Uterus (tissue), 3 donors: ENCODE measurements at regions not wholly inside any gene's neighbourhood (a gene's known extent, or its start where the extent isn't known, plus 50 kb on each side); places are given as distances from the start of the nearest gene placed in this dataset.

Source experiments
- DNase-seq, 2 donors: peaks; one replicate each; pipeline ENCODE4 v3.0.0-alpha.2; 2019 to 2020
- H3K27ac ChIP-seq, 2 donors: fragments of 200-600 bp; sonication (generic); 1 replicate in 1 of 2; 2 replicates in 1 of 2; pipeline ENCODE4 v1.5.1; 2016 to 2018
- H3K27me3 ChIP-seq, 2 donors: fragments of 200-600 bp; sonication (generic); one replicate each; pipeline ENCODE4 v1.5.1; 2018 to 2019; ENCODE audit warnings: control low read depth in 1 of 2
- H3K36me3 ChIP-seq, 2 donors: fragments of 200-600 bp; sonication (generic); one replicate each; pipeline ENCODE4 v1.5.1; 2019; ENCODE audit warnings: control low read depth in 1 of 2
- H3K4me1 ChIP-seq, 2 donors: fragments of 200-600 bp; sonication (generic); one replicate each; pipeline ENCODE4 v1.5.1; 2018 to 2019; ENCODE audit warnings: control low read depth in 1 of 2
- H3K4me3 ChIP-seq, 2 donors: fragments of 200-600 bp; sonication (generic); 1 replicate in 1 of 2; 2 replicates in 1 of 2; pipeline ENCODE4 v1.5.1; 2018 to 2019; ENCODE audit warnings: mild to moderate bottlenecking in 1 of 2
- H3K9me3 ChIP-seq, 2 donors: fragments of 200-600 bp; sonication (generic); one replicate each; pipeline ENCODE4 v1.5.1; 2019; ENCODE audit warnings: control low read depth in 1 of 2
- POLR2A ChIP-seq, 2 donors: fragments of 450-650 bp; IDR thresholded peaks; one replicate each; pipeline ENCODE4 v1.6.1; 2016; ENCODE audit warnings: antibody characterized with exemption in 2 of 2, mild to moderate bottlenecking in 1 of 2, moderate library complexity in 1 of 2
- intact Hi-C: fragments of 100-400 bp; cut with DNase I; formaldehyde crosslinking; loops from one replicate; pipeline ENCODE4 v1.15.1; 2023; ENCODE audit warnings: low total_unique reads
- TF ChIP-seq, protein P1 (sequence below), 4 experiments: fragments of 200-600 bp in 2 of 4; fragments of 450-650 bp in 2 of 4; sonication (generic) in 2 of 4; IDR thresholded peaks; one replicate each; pipeline ENCODE4 v1.5.1; 2016 to 2019; ENCODE audit warnings: antibody characterized with exemption in 4 of 4, mild to moderate bottlenecking in 2 of 4, moderate library complexity in 1 of 4
- donor health status: DM: yes; HTN: yes; CAD: no.

DNA sequence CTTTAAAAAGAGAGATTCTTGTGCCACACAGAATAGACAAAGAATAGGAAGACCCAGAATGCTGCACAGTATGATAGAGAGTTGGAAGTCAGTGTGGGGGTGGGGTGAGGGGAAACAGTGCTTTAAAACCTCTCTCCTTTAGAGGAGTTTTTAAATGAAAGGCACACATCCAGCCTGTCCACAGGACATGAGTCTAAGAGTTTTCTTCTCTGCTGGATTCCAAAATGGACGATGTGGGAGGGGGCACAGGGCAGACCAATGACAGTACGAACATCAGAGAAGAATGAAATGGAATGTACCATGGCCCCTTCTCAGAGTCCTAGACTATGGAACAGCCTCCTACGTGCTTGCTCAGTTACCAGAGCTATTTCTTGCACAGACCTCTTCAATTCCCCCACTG lies 458.2 kb upstream of the DAB1 start:
- TF ChIP-seq, protein P1, sequence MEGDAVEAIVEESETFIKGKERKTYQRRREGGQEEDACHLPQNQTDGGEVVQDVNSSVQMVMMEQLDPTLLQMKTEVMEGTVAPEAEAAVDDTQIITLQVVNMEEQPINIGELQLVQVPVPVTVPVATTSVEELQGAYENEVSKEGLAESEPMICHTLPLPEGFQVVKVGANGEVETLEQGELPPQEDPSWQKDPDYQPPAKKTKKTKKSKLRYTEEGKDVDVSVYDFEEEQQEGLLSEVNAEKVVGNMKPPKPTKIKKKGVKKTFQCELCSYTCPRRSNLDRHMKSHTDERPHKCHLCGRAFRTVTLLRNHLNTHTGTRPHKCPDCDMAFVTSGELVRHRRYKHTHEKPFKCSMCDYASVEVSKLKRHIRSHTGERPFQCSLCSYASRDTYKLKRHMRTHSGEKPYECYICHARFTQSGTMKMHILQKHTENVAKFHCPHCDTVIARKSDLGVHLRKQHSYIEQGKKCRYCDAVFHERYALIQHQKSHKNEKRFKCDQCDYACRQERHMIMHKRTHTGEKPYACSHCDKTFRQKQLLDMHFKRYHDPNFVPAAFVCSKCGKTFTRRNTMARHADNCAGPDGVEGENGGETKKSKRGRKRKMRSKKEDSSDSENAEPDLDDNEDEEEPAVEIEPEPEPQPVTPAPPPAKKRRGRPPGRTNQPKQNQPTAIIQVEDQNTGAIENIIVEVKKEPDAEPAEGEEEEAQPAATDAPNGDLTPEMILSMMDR (IDR thresholded peaks at IDR 0.05): no peak
- no peak for TF ChIP-seq POLR2A (IDR thresholded peaks at IDR 0.05)
- Histone ChIP-seq H3K27me3 (no peaks in the 10 kb centered on the region), H3K27ac (no peak overlapping the region), H3K36me3 (no peaks in the 10 kb centered on the region), H3K9me3 (no peaks in the 10 kb centered on the region), H3K4me1 (no peaks in the 10 kb centered on the region), H3K4me3 (no peak overlapping the region)
- no peak for DNase-seq
- intact Hi-C loops: no loop called here

DNA sequence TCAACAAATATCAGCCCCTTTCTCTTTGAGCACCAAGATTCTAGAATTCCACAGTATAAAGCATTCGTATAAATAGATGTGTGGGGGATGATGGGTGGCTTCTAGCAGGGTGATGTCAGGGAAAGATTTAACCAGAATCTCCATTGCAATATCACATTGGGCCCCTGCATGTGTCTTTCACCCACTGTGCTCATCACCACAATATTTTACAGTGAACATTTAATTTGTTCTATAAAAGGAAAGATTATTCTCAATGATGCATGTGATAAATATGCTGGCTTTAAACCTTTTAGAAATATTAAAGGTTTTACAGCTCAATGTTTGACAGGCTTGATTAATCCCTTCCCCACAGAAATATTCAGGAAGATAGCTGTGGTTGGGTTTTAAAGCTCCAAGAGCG lies 457.8 kb upstream of the DAB1 start:
- DNase-seq: no peak
- no peaks in the 10 kb centered on the region for H3K27me3 ChIP-seq

DNA sequence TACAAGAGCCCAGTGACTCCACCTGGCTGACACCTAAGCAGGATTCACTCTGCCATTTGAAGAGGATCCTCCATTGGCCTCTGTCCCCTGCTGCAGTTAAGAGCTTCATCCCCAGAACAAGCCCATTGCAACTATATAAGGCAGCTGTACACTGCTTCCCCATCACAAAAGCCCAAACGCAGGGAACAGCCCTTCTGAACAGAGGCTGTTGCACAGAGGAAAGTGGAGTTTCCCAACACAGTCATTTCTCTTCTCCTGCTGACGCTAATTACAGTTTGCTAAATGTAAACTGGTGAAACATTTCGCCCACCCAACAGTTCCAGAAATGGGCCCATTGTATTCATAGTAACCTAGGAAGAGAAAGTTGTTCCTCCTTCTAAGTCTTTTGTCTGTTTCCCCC lies 455.8 kb upstream of the DAB1 start:
- no peak for DNase-seq
- no peak for TF ChIP-seq POLR2A (IDR thresholded peaks at IDR 0.05)
- TF ChIP-seq, protein P1 (IDR thresholded peaks at IDR 0.05): no peak

More for the DNA sequence above, 457.8 kb upstream of the DAB1 start:
- intact Hi-C loops: no loop called here
- Histone ChIP-seq H3K36me3 (no peaks in the 10 kb centered on the region), H3K9me3 (no peaks in the 10 kb centered on the region), H3K4me3 (no peak overlapping the region), H3K4me1 (no peaks in the 10 kb centered on the region), H3K27ac (no peak overlapping the region)
- TF ChIP-seq POLR2A (IDR thresholded peaks at IDR 0.05): no peak
- TF ChIP-seq, protein P1 (IDR thresholded peaks at IDR 0.05): no peak

DNA sequence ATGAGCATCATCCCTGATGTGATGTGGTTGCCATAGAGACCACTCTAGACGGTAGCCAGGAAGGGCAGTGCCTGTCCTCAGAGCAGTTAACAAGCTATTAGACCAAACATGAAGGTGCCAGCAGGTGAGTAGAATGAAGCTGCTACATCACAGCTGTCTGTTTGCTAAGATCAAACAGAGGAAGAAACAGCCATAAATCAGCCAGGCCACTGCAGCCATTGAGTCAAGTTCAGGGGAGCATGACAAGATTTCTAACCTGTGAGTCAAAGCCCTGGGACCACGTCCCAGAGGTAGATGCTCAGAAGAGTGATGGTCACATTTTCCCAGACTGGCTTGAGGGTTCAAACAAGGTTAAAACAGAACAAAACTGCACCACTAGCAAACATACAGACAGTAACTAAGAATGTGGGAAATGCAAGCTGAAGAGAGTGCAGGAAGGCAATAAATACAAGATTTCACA lies 450.6 kb upstream of the DAB1 start:
- TF ChIP-seq, protein P1 (IDR thresholded peaks at IDR 0.05): no peak
- TF ChIP-seq POLR2A (IDR thresholded peaks at IDR 0.05): no peak
- intact Hi-C loops: no loop called here
- Histone ChIP-seq H3K9me3 (no peaks in the 10 kb centered on the region), H3K4me3 (no peak overlapping the region), H3K36me3 (no peaks in the 10 kb centered on the region), H3K4me1 (no peaks in the 10 kb centered on the region), H3K27ac (no peak overlapping the region), H3K27me3 (no peaks in the 10 kb centered on the region)
- DNase-seq: no peak

More for the DNA sequence above, 455.8 kb upstream of the DAB1 start:
- Histone ChIP-seq H3K4me3 (no peak overlapping the region), H3K27me3 (no peaks in the 10 kb centered on the region), H3K36me3 (no peaks in the 10 kb centered on the region), H3K27ac (no peak overlapping the region), H3K9me3 (no peaks in the 10 kb centered on the region), H3K4me1 (no peaks in the 10 kb centered on the region)
- intact Hi-C loops: no loop called here

DNA sequence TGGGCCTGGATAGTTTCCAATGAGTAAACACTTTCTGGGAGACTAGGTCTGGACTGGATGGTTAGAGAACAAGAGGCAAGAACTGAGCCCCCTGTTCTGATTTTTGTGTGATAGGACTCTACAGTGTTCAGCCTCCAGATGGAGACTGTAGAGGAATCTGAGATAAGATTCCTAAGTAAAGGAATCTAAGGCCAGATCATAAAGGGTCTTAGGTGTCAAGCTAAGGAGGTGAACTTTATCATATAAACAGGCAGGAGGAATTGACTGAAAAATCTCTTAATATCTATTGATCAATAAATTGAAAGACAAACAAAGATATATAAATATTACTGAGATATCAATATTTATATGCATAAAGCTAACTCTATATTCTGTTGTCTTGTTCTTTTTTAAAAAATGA lies 449.1 kb upstream of the DAB1 start:
- no peak for TF ChIP-seq POLR2A (IDR thresholded peaks at IDR 0.05)
- TF ChIP-seq, protein P1 (IDR thresholded peaks at IDR 0.05): no peak
- Histone ChIP-seq H3K4me3 (no peak overlapping the region), H3K27ac (no peak overlapping the region), H3K27me3 (no peaks in the 10 kb centered on the region), H3K9me3 (no peaks in the 10 kb centered on the region), H3K4me1 (no peaks in the 10 kb centered on the region), H3K36me3 (no peaks in the 10 kb centered on the region)
- DNase-seq: no peak
- intact Hi-C loops: no loop called here
